Loucy (cell line): ENCODE measurements at regions not wholly inside any gene's neighbourhood (a gene's known extent, or its start where the extent isn't known, plus 50 kb on each side); places are given as distances from the start of the nearest gene placed in this dataset.

Experiments
- EZH2phosphoT487 ChIP-seq: fragments of 200-600 bp; IDR thresholded peaks from 2 replicates; pipeline ENCODE4 v1.6.1; 2018; ENCODE audit warnings: antibody characterized with exemption, mild to moderate bottlenecking, moderate library complexity, borderline replicate concordance
- TF ChIP-seq, protein P1 (sequence below): fragments of 200-600 bp; sonication (generic); conservative IDR thresholded peaks from 2 replicates; pipeline ENCODE4 v1.5.1; 2014; ENCODE audit warnings: mild to moderate bottlenecking, antibody characterized with exemption, low read length

DNA sequence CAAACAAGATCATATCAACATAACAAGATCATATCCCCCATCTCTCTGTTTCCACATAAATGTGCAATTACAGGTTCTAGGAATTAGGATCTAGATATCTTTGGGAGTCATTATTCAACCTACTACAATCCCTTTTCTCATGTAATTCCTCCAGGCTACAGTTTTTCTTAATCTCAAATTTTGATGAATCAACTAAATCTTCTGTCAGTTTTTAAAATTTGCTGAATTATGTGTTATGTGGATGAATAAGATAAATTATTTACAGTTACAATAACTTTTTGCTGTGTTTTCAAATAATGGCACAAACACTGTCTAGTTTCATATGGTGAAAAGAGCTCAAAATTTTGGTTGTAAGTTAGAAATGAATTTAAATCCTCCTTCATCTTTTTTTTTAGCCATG, 405.8 kb downstream of the FAM170A start:
- TF ChIP-seq, protein P1, sequence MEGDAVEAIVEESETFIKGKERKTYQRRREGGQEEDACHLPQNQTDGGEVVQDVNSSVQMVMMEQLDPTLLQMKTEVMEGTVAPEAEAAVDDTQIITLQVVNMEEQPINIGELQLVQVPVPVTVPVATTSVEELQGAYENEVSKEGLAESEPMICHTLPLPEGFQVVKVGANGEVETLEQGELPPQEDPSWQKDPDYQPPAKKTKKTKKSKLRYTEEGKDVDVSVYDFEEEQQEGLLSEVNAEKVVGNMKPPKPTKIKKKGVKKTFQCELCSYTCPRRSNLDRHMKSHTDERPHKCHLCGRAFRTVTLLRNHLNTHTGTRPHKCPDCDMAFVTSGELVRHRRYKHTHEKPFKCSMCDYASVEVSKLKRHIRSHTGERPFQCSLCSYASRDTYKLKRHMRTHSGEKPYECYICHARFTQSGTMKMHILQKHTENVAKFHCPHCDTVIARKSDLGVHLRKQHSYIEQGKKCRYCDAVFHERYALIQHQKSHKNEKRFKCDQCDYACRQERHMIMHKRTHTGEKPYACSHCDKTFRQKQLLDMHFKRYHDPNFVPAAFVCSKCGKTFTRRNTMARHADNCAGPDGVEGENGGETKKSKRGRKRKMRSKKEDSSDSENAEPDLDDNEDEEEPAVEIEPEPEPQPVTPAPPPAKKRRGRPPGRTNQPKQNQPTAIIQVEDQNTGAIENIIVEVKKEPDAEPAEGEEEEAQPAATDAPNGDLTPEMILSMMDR = no peak
- TF ChIP-seq EZH2phosphoT487 = no peak
